Amniotic epithelial cell (primary cell): ENCODE measurements at regions not wholly inside any gene's neighbourhood (a gene's known extent, or its start where the extent isn't known, plus 50 kb on each side); places are given as distances from the start of the nearest gene placed in this dataset.

ENCODE experiments used
- DNase-seq: peaks from one replicate; pipeline ENCODE4 v3.0.0-alpha.2; 2010; ENCODE audit warnings: low read depth

GRCh38 chr16:85162478-85163277, 50.4 kb upstream of the CIBAR2 start:
- DNase-seq: peak; percentile 72

- no peak for DNase-seq
Observed at GRCh38 chr16:85163278-85164112, 51.2 kb upstream of the CIBAR2 start.

GRCh38 chr16:85164431-85164830, 52.2 kb upstream of the CIBAR2 start:
- DNase-seq: no peak

- no peak for DNase-seq
Observed at GRCh38 chr16:85164838-85165516, 52.7 kb upstream of the CIBAR2 start.

GRCh38 chr16:85165781-85166180, 53.5 kb upstream of the CIBAR2 start:
- DNase-seq: no peak

GRCh38 chr16:85166281-85166680, 54.0 kb upstream of the CIBAR2 start:
- DNase-seq: no peak

- DNase-seq: no peak
Observed at GRCh38 chr16:85166699-85167588, 54.7 kb upstream of the CIBAR2 start.

GRCh38 chr16:85167589-85168537, 55.6 kb upstream of the CIBAR2 start:
- DNase-seq: no peak

- DNase-seq: no peak
Observed at GRCh38 chr16:85168732-85169256, 56.5 kb upstream of the CIBAR2 start.

- DNase-seq: no peak
Observed at GRCh38 chr16:85169333-85170065, 57.2 kb upstream of the CIBAR2 start.

- no peak for DNase-seq
Observed at GRCh38 chr16:85170066-85170491, 57.8 kb upstream of the CIBAR2 start.

GRCh38 chr16:85170590-85171003, 58.3 kb upstream of the CIBAR2 start:
- DNase-seq: no peak

- no peak for DNase-seq
Observed at GRCh38 chr16:85171004-85171758, 58.9 kb upstream of the CIBAR2 start.

GRCh38 chr16:85171759-85172454, 59.6 kb upstream of the CIBAR2 start:
- peak; percentile 41 for DNase-seq

- no peak for DNase-seq
Observed at GRCh38 chr16:85172455-85173145, 60.3 kb upstream of the CIBAR2 start.

- peak; percentile 99 for DNase-seq
Observed at GRCh38 chr16:85173146-85173980, 61.1 kb upstream of the CIBAR2 start.
